ENCODE measurements at regions not wholly inside any gene's neighbourhood (a gene's known extent, or its start where the extent isn't known, plus 50 kb on each side); places are given as distances from the start of the nearest gene placed in this dataset.

GRCh38 chr6:1513215-1513780, 96.4 kb upstream of the FOXC1 start:
- Histone ChIP-seq H3K36me3 (no peaks in the 10 kb centered on the region), H3K9me3 (no peaks in the 10 kb centered on the region), H3K27ac (no peak overlapping the region), H3K4me1 (ENCODE audit: control insufficient read depth in 1 of 2, low read depth in 2 of 2) (no peaks in the 10 kb centered on the region), H3K27me3 (replicated peaks; ENCODE audit: insufficient read depth) (no peaks in the 10 kb centered on the region), H3K4me3 (no peak overlapping the region)
- no peak for ATAC-seq (ENCODE audit: insufficient number of reproducible peaks, low FRiP score, low read depth)
- DNase-seq (ENCODE audit: low spot score), result no peak
- TF ChIP-seq CTCF (IDR thresholded peaks at IDR 0.05), result no peak

GRCh38 chr6:1514078-1514477, 95.6 kb upstream of the FOXC1 start:
- no peak overlapping the region for H3K27ac ChIP-seq
- DNase-seq (ENCODE audit: low spot score), result no peak

GRCh38 chr6:1515280-1515679, 94.4 kb upstream of the FOXC1 start:
- no peak overlapping the region for H3K27ac ChIP-seq
- no peak for ATAC-seq (ENCODE audit: insufficient number of reproducible peaks, low FRiP score, low read depth)
- no peak for DNase-seq (ENCODE audit: low spot score)
- H3K4me1 ChIP-seq (ENCODE audit: control insufficient read depth in 1 of 2, low read depth in 2 of 2), result no peaks in the 10 kb centered on the region
- no peak overlapping the region for H3K4me3 ChIP-seq
- H3K36me3 ChIP-seq, result no peaks in the 10 kb centered on the region
- TF ChIP-seq CTCF (IDR thresholded peaks at IDR 0.05), result no peak
- H3K9me3 ChIP-seq, result no peaks in the 10 kb centered on the region
- H3K27me3 ChIP-seq (replicated peaks; ENCODE audit: insufficient read depth), result no peaks in the 10 kb centered on the region

More at GRCh38 chr6:1514078-1514477, 95.6 kb upstream of the FOXC1 start:
- Histone ChIP-seq H3K36me3 (no peaks in the 10 kb centered on the region), H3K9me3 (no peaks in the 10 kb centered on the region), H3K4me3 (no peak overlapping the region), H3K27me3 (replicated peaks; ENCODE audit: insufficient read depth) (no peaks in the 10 kb centered on the region), H3K4me1 (ENCODE audit: control insufficient read depth in 1 of 2, low read depth in 2 of 2) (no peaks in the 10 kb centered on the region)
- no peak for ATAC-seq (ENCODE audit: insufficient number of reproducible peaks, low FRiP score, low read depth)
- TF ChIP-seq CTCF (IDR thresholded peaks at IDR 0.05), result no peak

- Histone ChIP-seq H3K9me3 (no peaks in the 10 kb centered on the region), H3K36me3 (no peaks in the 10 kb centered on the region), H3K4me1 (ENCODE audit: control insufficient read depth in 1 of 2, low read depth in 2 of 2) (no peaks in the 10 kb centered on the region), H3K27me3 (replicated peaks; ENCODE audit: insufficient read depth) (no peaks in the 10 kb centered on the region), H3K27ac (no peak overlapping the region), H3K4me3 (no peak overlapping the region)
- DNase-seq (ENCODE audit: low spot score) (no peak), ATAC-seq (ENCODE audit: insufficient number of reproducible peaks, low FRiP score, low read depth) (no peak)
- no peak for TF ChIP-seq CTCF (IDR thresholded peaks at IDR 0.05)
Observed at GRCh38 chr6:1515781-1516180, 93.9 kb upstream of the FOXC1 start.

GRCh38 chr6:1516742-1517520, 92.8 kb upstream of the FOXC1 start:
- Histone ChIP-seq H3K36me3 (no peaks in the 10 kb centered on the region), H3K27me3 (replicated peaks; ENCODE audit: insufficient read depth) (no peaks in the 10 kb centered on the region), H3K4me1 (ENCODE audit: control insufficient read depth in 1 of 2, low read depth in 2 of 2) (no peaks in the 10 kb centered on the region), H3K27ac (no peak overlapping the region), H3K9me3 (no peaks in the 10 kb centered on the region), H3K4me3 (no peak overlapping the region)
- TF ChIP-seq CTCF (IDR thresholded peaks at IDR 0.05), result no peak
- no peak for DNase-seq (ENCODE audit: low spot score)
- ATAC-seq (ENCODE audit: insufficient number of reproducible peaks, low FRiP score, low read depth), result no peak

Data from thoracic aorta (tissue), 2 donors.